HepG2 (cell line): ENCODE measurements at regions not wholly inside any gene's neighbourhood (a gene's known extent, or its start where the extent isn't known, plus 50 kb on each side); places are given as distances from the start of the nearest gene placed in this dataset.

Experiments
- HNRNPK ChIP-seq: fragments of 200-400 bp; formaldehyde crosslinking; IDR thresholded peaks from 2 replicates; pipeline ENCODE4 v1.6.1; 2018; ENCODE audit warnings: low read length, low read depth, moderate library complexity, mild to moderate bottlenecking; ENCODE audit not compliant: poor library complexity, severe bottlenecking
- MEIS1 ChIP-seq: sonication (generic); formaldehyde crosslinking; IDR thresholded peaks from 2 replicates; pipeline ENCODE4 v1.9.0; 2021; ENCODE audit warnings: mild to moderate bottlenecking, missing genetic modification reagents, moderate library complexity, borderline replicate concordance
- RAD51 ChIP-seq: fragments of 450-650 bp; IDR thresholded peaks from 2 replicates; pipeline ENCODE4 v1.6.1; 2016; ENCODE audit warnings: borderline replicate concordance
- RFX1 ChIP-seq: fragments of 450-650 bp; IDR thresholded peaks from 2 replicates; pipeline ENCODE4 v1.6.1; 2017
- TF ChIP-seq, protein P1 (sequence below): sonication (generic); formaldehyde crosslinking; IDR thresholded peaks from 2 replicates; pipeline ENCODE4 v1.4.0; 2020; ENCODE audit warnings: missing genetic modification reagents, borderline replicate concordance
- TF ChIP-seq, protein P2 (sequence below): sonication (generic); formaldehyde crosslinking; IDR thresholded peaks from 2 replicates; pipeline ENCODE4 v1.9.0; 2021; ENCODE audit warnings: missing genetic modification reagents, borderline replicate concordance

- TF ChIP-seq, protein P1, sequence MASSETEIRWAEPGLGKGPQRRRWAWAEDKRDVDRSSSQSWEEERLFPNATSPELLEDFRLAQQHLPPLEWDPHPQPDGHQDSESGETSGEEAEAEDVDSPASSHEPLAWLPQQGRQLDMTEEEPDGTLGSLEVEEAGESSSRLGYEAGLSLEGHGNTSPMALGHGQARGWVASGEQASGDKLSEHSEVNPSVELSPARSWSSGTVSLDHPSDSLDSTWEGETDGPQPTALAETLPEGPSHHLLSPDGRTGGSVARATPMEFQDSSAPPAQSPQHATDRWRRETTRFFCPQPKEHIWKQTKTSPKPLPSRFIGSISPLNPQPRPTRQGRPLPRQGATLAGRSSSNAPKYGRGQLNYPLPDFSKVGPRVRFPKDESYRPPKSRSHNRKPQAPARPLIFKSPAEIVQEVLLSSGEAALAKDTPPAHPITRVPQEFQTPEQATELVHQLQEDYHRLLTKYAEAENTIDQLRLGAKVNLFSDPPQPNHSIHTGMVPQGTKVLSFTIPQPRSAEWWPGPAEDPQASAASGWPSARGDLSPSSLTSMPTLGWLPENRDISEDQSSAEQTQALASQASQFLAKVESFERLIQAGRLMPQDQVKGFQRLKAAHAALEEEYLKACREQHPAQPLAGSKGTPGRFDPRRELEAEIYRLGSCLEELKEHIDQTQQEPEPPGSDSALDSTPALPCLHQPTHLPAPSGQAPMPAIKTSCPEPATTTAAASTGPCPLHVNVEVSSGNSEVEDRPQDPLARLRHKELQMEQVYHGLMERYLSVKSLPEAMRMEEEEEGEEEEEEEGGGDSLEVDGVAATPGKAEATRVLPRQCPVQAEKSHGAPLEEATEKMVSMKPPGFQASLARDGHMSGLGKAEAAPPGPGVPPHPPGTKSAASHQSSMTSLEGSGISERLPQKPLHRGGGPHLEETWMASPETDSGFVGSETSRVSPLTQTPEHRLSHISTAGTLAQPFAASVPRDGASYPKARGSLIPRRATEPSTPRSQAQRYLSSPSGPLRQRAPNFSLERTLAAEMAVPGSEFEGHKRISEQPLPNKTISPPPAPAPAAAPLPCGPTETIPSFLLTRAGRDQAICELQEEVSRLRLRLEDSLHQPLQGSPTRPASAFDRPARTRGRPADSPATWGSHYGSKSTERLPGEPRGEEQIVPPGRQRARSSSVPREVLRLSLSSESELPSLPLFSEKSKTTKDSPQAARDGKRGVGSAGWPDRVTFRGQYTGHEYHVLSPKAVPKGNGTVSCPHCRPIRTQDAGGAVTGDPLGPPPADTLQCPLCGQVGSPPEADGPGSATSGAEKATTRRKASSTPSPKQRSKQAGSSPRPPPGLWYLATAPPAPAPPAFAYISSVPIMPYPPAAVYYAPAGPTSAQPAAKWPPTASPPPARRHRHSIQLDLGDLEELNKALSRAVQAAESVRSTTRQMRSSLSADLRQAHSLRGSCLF, result no peak
- TF ChIP-seq RAD51, result no peak
- TF ChIP-seq MEIS1 (CRISPR knock-in tag), result no peak
- TF ChIP-seq, protein P2, sequence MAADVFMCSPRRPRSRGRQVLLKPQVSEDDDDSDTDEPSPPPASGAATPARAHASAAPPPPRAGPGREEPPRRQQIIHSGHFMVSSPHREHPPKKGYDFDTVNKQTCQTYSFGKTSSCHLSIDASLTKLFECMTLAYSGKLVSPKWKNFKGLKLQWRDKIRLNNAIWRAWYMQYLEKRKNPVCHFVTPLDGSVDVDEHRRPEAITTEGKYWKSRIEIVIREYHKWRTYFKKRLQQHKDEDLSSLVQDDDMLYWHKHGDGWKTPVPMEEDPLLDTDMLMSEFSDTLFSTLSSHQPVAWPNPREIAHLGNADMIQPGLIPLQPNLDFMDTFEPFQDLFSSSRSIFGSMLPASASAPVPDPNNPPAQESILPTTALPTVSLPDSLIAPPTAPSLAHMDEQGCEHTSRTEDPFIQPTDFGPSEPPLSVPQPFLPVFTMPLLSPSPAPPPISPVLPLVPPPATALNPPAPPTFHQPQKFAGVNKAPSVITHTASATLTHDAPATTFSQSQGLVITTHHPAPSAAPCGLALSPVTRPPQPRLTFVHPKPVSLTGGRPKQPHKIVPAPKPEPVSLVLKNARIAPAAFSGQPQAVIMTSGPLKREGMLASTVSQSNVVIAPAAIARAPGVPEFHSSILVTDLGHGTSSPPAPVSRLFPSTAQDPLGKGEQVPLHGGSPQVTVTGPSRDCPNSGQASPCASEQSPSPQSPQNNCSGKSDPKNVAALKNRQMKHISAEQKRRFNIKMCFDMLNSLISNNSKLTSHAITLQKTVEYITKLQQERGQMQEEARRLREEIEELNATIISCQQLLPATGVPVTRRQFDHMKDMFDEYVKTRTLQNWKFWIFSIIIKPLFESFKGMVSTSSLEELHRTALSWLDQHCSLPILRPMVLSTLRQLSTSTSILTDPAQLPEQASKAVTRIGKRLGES, result no peak
- no peak for TF ChIP-seq HNRNPK
- TF ChIP-seq RFX1, result no peak
- TF ChIP-seq, all 625 proteins: peak for 0
Observed at GRCh38 chr3:152970851-152971250, 135.9 kb downstream of the P2RY1 start (continued).
